ENCODE measurements at regions not wholly inside any gene's neighbourhood (a gene's known extent, or its start where the extent isn't known, plus 50 kb on each side); places are given as distances from the start of the nearest gene placed in this dataset.
"Not testable (repeated sequence)": the region's sequence is repeated elsewhere in the genome, so short reads cannot be mapped to it uniquely, and the experiment has no call there.

DNA sequence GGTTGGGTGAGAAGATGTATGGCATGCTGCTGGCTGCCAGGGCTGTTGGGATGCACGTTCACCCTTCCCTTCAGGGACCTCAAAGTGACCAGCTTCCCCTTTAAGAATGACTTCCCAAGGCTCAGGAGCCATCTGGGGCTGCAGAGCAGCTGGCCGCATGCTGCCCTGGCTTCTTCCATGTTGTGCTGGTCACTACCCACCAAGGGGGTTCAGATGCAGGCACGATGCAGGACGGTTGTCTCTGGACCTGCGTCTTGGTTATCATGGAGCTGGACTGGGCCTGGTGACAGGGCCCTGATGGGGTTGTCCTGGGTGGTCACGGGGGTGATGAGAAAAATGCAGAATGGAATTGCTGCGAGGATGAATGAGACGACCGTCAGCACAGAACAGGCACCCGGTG lies 297.8 kb downstream of the POTED start:
- DNase-seq, result not testable (repeated sequence)

DNA sequence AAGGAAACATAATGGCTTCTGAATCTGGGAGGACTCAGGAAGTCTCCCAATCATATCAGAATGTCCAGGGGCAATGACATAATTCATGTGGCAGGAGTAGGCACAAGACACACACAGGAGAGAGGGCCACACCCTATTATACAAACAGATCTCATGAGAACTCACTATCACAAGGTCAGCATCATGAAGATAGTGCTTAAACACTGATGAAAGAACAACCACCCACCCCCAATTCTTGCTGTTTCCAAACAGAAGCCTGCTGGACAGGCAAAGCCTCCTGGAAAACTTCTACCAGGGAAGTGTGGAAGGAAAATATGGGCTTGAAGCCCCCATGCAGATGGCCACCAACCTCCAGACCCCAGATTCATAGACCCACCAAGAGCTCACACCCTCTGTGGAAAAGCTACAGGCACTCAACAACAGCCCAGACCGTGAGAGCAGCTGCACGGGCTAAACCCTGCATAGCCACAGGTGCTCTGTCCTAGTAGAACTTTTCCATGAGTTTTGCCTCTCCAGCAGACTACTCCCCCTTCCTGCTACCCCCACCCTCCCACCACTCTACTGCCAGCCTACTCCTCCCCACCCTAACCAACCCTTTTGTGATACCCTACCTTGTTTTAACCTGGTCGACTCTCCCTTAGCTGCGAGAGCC lies 287.1 kb downstream of the POTED start:
- DNase-seq, result not testable (repeated sequence)

DNA sequence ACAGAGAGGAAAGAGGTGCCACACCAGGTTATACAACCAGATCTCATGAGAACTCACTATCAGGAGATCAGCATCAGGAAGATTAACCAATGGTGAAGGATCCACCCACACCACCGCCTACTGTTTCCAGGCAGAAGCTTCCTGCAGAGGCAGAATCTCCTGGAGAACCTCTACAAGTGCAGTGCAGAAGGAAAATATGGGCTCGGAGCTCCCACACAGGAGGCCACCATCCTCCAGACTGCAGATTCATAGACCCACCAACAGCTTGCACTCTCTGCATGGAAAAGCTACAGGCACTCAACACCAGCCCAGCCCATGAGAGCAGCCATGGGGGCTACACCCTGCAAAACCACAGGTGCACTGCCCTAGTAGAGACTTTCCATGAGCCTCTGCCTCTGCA lies 284.0 kb downstream of the POTED start:
- DNase-seq, result not testable (repeated sequence)

DNA sequence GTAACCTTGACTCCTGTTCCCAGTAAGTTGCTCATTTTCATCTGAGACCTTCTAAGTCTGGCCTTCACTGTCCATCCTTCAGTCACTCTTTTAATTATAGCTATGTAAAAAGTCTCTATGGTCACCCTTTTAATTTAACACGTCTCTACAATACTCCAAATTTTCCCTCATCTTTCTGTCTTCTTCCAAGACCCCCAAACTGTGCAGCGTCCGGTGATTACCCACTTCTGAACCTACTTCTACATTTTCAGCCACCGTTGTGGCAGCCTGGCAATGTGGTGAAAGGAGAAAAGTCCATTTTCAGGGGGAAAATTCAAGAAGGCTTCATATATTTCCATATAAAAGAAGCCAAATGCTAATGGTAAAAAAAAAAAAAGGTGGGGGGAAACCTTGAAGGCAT lies 283.4 kb downstream of the POTED start:
- not testable (repeated sequence) for DNase-seq

DNA sequence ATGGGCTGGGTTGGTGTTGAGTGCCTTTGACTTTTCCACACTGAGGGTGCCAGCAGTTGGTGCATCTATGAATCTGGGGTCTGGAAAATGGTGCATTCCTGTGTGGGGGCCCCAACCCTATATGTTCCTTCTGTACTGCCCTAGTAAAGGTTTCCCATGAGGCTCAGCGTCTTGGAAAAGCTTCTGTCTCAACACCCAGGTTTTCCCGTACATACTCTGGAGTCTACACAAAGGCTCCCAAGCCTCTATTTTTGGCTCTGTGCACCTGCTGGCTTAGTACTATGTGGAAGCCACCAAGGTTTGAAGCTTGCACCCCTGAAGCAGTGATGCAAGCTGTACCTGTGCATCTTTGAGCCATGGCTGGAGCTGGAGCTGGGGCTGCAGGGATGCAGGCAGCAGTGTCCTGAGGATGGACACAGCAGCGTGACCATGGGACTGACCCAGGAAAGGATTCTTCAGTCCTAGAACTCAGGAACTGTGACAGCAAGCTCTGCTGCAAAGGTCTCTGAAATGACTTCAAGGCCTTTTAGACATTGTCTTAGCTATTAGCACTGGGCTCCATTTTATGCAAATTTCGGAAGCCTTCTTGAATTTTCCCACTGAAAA lies 282.7 kb downstream of the POTED start:
- not testable (repeated sequence) for DNase-seq

DNA sequence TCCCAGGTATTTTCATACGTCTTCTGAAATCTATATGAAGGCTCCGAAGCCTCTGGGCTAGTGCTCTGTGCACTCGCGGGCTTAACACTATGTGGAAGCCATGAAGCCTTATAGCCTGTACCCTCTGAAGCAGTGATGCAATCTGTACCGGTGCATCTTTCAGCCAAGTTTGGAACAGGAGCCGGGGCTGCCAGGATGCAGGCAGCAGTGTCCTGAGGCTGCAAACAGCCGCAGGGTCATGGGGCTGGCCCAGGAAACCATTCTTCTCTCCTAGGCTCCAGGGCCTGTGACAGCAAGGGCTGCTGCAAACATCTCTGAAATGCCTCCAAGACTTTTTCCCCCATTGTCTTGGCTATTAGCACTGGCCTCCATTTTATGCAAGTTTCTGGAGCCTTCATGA lies 279.6 kb downstream of the POTED start:
- DNase-seq, result not testable (repeated sequence)

DNA sequence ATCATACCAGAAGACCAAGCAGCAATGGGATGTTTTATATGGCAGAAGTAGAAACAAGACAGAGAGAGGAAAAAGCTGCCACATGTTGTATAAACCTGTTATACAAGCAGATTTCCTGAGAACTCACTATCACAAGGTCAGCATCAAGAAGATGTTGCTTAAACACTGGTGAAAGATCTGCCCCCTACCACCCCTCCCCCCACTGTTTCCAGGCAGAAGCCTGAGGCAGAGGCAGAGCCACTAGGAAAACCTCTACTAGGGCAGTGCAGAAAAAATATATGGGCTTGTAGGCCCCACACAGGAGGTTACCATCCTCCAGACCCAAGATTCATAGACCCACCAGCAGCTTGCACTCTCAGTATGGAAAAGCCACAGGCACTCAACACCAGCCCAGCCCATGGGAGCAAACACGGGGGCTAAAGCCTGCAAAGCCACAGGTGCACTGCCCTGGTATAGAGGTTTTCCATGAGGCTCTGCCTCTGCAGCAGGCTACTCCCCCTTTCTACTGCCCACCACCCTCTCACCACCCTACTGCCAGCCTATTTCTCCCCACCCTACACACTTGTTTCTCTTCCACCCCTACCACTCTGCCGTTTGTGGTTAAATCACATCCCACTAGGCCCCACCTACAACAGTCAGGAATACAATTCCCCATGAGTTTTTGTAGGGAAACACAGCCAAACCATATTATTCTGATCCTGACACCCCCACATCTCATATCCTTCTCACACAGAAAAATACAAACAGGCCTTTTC lies 274.2 kb downstream of the POTED start:
- DNase-seq, result not testable (repeated sequence)

DNA sequence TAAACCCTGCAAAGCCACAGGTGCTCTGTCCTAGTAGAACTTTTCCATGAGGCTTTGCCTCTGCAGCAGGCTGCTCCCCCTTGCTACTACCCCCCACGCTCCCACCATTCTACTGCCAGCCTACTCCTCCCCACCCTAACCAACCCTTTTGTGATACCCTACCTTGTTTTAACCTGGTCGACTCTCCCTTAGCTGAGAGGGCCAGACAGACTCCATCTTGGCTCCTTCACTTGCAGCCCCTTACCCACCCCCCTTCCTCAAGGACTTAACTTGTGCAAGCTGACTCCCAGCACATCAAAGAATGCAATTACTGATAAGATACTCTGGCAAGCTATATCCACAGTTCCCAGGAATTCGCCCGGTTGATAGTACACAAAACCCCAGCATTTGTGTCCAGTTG lies 267.9 kb downstream of the POTED start:
- DNase-seq, result not testable (repeated sequence)

DNA sequence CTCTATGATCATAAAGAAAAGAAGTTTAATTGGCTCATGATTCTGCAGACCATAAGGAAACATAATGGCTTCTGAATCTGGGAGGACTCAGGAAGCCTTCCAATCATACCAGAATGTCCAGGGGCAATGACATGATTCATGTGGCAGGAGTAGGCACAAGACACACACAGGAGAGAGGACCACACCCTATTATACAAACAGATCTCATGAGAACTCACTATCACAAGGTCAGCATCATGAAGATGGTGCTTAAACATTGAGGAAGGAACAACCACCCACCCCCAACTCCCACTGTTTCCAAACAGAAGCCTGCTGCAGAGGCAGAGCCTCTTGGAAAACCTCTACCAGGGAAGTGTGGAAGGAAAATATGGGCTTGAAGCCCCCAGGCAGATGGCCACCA lies 267.4 kb downstream of the POTED start:
- DNase-seq, result not testable (repeated sequence)

DNA sequence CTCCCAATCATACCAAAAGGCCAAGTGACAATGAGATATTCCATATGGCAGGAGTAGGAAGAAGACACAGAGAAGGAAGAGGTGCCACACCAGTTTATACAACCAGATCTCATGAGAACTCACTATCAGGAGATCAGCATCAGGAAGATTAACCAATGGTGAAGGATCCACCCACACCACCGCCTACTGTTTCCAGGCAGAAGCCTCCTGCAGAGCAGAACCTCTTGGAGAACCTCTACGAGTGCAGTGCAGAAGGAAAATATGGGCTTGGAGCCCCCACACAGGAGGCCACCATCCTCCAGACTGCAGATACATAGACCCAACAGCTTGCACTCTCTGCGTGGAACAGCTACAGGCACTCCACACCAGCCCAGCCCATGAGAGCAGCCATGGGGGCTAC lies 264.4 kb downstream of the POTED start:
- not testable (repeated sequence) for DNase-seq

DNA sequence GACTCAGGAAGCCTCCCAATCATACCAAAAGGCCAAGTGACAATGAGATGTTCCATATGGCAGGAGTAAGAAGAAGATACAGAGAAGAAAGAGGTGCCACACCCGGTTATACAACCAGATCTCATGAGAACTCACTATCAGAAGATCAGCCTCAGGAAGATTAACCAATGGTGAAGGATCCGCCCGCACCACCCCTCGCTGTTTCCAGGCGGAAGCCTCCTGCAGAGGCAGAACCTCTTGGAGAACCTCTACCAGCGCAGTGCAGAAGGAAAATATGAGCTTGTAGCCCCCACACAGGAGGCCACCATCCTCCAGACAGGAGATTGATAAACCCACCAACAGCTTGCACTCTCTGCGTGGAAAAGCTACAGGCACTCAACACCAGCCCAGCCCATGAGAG lies 245.1 kb downstream of the POTED start:
- no peak for DNase-seq

DNA sequence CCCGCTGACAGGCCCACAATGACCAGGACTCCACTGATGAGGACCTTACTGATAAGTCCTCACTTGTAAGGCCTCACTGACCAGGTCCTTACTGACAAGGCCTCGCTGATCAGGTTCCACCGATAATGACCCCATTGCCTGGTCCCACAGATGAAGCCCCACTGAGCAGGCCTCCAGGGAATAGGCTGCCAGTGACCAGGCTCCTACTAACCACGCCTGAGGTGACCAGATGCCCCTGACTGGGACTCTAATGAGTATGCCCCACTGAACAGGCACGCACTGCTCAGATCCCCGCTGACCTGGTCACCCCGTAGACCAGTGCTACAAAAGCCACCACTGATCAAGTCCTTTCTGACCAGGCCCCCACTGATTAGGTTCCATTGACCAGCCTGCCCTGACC lies 241.2 kb downstream of the POTED start:
- not testable (repeated sequence) for DNase-seq

DNA sequence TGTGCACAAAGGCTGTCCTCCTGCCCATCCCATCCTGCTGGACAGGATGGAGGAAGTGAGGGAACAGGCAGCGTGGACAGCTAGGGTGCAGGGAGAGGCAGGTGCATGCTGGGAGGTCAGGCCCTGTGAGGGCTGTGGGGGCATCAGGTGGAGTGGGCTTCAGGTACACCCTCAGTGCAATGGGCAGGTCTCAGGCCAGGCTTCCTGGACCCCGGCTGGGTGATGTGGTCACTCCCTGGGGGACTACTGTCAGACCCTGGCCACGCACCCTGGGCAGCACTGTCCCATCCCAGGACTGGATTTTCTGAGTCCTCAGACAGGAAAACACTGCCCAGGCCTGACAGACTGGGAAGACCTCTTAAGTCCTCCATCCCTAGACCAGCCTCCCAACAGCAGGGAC lies 239.9 kb downstream of the POTED start:
- DNase-seq, result not testable (repeated sequence)

DNA sequence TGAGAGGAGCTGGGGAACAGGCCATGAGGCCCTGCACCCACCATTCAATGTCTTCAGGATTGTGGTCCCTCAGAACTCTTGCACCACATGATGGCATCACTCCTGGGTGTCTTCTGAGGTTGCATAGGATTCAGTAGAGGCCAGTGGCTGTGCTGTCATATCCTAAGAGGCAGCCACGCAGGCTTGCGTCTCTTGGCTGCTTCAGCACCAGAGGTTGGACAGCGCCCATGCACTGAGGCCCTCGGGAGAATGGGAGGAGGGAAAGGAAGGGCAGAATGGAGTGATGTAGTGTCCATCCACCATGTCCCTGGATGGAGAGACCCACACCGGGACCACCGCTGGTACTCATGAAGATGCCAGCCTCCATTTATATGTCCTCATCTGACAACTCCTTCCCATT lies 237.1 kb downstream of the POTED start:
- DNase-seq, result not testable (repeated sequence)

DNA sequence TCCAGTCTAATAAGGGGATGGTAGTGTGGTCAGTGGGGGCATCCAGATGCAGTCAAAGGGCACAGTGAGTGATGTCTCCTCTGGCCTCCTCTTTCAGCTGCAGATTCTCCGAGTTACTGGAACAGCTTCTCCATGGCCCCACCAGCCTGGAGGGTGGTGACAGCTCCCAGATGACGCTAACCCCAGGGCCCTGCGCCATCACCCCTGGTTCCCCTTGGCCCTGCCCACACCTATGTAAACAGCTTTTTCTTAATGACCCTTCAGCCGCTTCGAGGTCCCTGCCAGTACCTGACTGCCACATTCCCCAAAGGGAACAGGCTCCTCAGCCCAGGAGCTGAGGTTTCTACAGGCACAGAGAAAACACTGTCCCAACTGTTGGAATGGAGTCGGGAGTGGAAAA lies 235.0 kb downstream of the POTED start:
- DNase-seq, result not testable (repeated sequence)

DNA sequence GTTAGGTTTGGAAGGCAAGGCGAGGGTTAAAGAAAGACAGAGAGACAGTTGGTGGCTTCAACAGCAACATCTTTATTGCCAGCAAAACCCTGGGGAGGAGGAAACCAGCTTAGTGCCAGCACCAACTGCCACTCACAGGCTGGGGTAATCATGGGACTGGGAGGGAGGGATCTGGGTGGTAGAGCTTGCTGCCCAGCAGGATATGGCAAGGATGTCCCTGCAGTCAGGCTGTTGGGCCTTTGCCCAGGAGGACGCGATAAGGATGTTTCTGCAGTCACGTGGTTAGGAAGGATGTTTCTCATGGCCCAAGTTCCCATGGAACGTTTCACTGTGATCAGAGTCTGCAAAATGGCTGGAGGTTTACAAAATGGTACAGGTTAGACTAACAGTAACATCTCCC lies 233.5 kb downstream of the POTED start:
- not testable (repeated sequence) for DNase-seq

DNA sequence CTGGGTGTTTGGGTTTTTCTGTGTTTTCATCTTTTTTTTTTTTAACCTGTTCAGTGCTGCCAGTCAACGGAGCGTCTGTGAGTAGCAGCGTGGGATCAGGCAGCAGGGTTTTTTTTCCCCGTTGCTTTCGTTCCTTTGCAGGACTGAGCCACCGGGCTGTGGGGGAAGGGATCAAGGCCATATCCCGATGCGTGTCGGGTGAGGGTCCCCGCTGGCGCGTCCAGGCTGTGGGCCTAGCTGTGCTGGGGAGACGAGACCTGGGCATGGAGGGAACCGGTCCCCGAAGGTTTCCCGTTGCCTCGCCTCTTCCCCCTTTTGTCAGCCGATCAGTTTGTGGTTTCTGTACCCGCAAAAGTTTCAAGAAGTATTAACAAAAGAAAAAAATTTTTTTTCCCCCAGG lies 218.1 kb downstream of the POTED start:
- not testable (repeated sequence) for DNase-seq

DNA sequence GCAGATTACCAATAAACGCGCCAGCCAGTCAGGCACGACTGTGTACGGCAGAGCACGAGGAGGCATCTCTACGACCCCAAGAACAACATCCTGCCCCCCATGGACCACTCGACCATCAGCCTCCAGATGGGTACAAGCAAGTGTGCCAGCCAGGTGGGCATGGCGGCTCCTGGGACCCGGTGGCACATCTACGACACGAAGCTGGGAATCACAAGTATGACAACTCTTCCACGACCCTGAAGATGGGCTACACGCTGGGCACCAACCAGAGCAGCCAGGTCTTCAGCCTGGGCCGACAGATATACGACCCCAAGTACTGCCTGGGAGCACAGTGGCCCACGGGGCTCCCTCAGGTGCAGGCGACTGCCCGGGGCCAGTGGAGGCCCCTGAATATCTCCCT lies 217.6 kb downstream of the POTED start:
- DNase-seq, result no peak

DNA sequence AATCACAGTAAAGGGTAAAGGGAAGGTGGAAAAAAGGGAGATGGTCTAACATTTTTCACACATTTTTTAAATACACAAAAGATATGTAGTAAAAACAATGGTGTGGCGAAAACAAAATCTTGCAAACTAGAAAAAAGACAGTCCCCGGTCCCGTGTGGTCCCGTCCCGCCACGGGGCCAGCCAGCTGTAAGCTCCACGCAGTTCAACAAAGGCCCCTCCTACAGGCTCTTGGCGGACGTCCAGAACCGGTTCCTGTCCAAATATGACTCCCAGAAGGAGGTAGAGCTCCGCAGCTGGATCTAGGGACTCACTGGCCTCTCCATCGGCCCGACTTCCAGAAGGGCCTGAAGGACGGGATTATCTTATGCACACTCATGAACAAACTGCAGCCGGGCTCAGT lies 216.9 kb downstream of the POTED start:
- not testable (repeated sequence) for DNase-seq

DNA sequence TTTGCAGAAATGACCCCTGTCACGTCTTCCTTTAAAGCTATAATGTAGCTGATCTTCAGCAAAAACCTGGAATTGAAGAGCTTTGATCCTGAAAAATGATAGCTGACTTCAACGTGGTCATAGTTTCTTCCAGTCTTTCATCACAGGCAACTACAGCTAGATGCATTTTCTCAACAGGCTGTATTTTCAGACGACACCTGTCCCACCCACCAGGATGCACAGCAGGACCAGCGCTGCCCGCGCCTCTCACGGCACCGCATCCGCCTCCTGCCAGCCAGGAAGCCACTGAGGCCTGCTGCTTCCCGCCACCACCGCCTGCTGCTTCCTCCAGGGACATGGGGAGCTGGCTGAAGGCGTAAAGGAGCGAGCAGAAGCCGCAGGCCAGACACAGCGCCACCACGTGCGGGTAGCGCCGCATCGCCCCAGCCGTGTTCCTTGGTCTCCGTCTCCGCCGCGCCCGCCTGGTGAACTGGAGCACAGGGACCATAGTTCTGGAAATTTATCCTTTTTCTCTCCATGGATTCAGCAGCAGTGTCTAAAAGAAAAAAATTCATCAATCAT lies 215.7 kb downstream of the POTED start:
- DNase-seq, result not testable (repeated sequence)

DNA sequence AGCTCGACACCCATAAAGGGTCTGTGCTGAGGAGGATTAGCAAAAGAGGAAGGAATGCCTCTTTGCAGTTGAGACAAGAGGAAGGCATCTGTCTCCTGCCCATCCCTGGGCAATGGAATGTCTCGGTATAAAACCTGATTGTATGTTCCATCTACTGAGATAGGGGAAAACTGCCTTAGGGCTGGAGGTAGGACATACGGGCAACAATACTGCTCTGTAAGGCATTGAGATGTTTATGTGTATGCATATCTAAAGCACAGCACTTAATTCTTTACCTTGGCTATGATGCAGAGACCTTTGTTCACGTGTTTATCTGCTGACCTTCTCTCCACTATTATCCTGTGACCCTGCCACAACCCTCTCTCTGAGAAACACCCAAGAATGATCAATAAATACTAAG lies 210.7 kb downstream of the POTED start:
- not testable (repeated sequence) for DNase-seq

DNA sequence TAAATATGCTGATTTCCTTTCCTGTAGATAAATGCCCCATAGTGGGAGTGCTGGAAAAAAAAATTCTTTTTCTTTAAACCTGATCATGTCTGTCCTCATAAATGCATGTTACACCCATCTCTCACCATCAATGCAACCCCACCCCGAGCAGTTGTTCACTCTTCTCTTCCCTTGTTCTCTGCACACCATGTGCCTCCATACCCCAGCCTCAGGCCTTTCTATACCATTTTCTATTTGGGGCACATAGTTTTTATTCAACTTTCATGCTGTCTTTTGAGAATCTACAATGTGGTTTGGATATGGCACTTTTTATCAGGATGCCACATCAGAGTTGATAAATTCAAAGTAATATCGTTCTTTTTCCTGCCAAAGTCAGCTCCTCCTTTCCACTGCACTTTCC lies 202.6 kb downstream of the POTED start:
- not testable (repeated sequence) for DNase-seq

DNA sequence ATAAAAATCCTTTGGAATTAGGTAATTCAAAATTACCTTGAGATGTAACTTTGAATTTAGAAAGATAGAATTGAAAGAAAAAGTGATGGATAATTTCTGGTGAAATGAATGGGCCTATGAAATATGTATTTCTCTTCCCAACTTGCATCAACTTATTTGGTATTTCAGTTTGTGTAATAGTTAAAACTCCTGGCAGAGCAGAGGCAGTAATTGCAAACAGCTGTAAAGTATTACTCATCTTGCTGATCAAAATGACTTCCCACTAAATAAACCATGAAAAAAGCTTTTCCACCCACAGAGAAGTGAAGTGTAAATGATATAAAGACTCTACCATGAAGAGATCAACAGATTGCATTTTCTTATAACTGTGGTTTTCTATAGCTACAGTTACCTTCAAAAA lies 201.0 kb downstream of the POTED start:
- not testable (repeated sequence) for DNase-seq

DNA sequence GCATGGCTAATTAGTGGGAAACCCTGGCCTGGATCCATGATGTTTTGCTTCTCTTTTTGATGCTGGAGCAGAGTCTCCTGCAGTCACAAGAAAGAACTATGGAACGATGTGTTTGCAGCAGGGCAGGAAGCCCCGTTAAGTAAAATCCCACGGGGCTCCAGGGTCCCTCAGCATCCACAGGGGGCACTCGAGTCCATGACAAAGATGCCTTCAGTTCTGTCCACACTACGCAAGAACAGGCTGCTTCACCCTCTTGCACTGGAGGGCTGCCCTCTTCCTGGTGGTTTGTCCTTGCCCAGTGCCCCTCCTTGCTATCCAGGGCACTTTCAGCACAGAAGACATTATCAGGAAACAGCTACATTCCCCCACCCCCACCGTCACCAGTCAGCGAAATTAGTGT lies 196.9 kb downstream of the POTED start:
- not testable (repeated sequence) for DNase-seq
